ENCODE measurements at regions not wholly inside any gene's neighbourhood (a gene's known extent, or its start where the extent isn't known, plus 50 kb on each side); places are given as distances from the start of the nearest gene placed in this dataset.

GRCh38 chr13:105278943-105279381, 1256.5 kb downstream of the EFNB2 start:
- TF ChIP-seq, protein P1, sequence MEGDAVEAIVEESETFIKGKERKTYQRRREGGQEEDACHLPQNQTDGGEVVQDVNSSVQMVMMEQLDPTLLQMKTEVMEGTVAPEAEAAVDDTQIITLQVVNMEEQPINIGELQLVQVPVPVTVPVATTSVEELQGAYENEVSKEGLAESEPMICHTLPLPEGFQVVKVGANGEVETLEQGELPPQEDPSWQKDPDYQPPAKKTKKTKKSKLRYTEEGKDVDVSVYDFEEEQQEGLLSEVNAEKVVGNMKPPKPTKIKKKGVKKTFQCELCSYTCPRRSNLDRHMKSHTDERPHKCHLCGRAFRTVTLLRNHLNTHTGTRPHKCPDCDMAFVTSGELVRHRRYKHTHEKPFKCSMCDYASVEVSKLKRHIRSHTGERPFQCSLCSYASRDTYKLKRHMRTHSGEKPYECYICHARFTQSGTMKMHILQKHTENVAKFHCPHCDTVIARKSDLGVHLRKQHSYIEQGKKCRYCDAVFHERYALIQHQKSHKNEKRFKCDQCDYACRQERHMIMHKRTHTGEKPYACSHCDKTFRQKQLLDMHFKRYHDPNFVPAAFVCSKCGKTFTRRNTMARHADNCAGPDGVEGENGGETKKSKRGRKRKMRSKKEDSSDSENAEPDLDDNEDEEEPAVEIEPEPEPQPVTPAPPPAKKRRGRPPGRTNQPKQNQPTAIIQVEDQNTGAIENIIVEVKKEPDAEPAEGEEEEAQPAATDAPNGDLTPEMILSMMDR (IDR thresholded peaks at IDR 0.05), result no peak

DNA sequence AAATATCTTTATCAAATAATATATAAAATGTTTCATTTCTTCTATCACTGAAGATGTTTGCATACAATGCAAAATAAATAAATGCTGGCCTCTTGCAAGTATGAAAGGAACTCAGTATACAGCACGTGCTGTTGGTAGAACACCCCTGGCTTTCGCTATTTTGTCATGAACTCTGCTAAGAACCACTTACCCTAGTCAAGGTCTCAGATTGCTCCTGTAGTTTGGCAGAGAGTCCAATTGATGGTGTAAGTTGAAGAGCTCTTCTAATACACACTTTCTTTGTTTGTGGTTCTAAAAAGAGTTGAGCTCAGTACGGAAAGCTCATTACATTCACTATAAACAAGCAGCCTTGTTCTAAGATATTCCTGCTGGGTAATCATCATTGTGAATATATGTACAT, 1258.9 kb downstream of the EFNB2 start:
- TF ChIP-seq, protein P1 (IDR thresholded peaks at IDR 0.05), result no peak

DNA sequence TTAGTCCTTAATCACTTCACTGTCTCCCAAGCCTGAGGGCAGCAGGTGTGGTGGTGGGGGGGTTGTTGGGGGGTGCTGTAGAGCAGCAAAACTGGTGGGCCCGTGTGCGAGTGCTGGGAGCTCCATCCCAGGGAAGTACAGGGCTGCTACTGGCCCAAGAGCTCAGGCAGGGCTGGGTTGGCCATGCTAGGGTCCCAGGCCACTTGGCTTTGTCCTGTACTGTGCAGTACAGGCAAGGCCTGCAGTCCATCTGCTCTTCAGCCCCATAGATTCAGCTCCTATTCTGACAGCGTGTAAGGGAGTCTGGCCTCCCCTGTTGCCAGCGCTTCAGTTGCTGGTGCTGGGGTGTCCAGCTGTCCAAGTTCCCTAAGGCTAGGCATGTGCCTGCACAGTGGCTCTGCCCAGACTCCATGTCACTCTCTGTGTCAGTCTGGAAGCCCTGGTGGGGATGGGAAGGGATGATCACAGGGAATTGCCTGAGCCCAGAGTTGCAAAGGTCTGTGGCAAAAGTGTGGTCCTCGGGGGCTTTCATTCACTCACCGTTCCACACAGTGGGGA, 1261.7 kb downstream of the EFNB2 start:
- TF ChIP-seq, protein P1 (IDR thresholded peaks at IDR 0.05), result no peak

DNA sequence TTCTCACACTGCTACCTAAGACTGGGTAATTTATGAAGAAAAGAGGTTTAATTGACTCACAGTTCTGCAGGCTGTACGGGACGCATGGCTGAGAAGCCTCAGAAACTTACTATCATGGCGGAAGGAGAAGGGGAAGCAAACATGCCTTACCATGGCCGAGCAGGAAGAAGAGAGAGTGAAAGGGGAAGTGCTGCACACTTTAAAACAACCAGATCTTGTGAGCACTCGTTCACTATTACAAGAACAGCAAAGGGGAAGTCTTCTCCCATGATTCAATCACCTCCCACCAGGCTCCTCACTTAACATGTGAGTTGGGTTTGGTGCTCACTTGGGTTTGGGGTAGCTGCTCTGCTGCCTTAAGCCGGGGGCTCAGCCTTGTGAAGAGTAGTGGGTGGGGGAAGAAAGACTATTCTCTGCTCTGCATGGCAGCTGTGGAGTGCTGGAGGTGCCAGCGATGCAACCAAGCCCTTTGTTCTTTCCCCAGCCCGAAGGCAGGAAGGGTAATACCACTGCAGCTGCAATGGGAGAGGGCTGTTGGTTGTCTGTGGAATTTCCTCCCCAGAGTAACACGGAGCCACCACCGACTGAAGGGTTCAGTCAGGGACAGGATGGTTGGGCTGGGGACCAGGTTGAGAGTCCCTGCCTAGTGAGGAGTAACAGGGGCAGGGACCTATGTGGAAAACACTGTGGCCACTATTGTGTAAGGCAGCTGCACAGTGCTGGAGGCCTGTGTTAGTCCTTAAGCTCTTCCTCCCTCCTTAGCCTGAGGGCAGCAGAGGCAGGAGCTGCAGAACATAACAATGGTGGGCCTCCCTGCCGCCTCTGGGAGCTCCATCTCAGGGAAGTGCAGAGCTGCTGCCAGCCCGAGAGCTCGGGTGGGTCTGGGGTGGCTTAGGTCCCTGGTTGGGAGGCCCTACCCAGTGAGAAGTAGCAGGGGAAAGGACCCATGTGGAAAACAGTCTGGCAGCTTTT, 1262.5 kb downstream of the EFNB2 start:
- TF ChIP-seq, protein P1 (IDR thresholded peaks at IDR 0.05), result no peak

- TF ChIP-seq, protein P1 (IDR thresholded peaks at IDR 0.05), result no peak
Observed at GRCh38 chr13:105266615-105267014, 1268.8 kb downstream of the EFNB2 start.

DNA sequence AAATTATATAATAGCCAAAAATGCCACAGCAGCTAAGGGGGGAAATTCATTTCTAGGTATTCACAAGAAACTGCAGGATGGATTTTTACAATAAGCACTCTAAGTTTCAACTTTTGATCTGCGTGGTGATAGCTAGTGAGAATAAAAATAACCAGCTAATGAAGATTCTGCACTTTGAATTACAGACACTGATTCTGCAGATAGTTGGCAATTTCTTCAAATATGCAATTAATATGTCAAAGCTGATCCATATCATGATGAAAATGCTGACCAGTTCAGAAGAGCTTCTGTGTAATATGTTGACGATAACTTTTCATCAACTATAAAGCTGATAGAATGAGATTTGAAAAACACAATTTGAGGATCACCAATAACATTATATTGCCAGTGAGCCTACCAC, 1272.9 kb downstream of the EFNB2 start:
- TF ChIP-seq, protein P1 (IDR thresholded peaks at IDR 0.05), result no peak

DNA sequence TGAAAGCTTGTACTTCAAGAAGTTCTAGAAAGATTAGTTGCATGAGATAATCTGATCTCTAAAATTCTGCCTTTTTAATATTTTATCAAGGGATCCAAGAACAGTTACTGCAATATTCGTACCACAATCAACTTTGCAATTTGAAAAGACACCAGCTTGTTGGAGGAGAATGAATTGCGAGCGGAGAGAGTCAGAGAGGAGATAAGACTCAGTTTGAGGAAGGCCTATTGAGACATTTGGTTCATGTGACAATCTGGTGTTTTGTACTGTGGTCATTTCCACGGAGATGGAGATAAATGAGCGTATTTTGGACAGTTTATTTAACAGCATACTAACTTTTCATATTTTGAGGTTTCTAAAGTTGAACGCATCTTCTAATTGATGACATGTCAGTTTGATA, 1276.0 kb downstream of the EFNB2 start:
- TF ChIP-seq, protein P1 (IDR thresholded peaks at IDR 0.05), result no peak
